ENCODE measurements at regions not wholly inside any gene's neighbourhood (a gene's known extent, or its start where the extent isn't known, plus 50 kb on each side); places are given as distances from the start of the nearest gene placed in this dataset.
"Not testable (repeated sequence)": the region's sequence is repeated elsewhere in the genome, so short reads cannot be mapped to it uniquely, and the experiment has no call there.

GRCh38 chr17:28256370-28256769, 62.6 kb upstream of the TMEM97 start:
- no peak for DNase-seq
- Histone ChIP-seq H3K9me3 (peaks cover 2% of the 10 kb centered on the region), H3K36me3 (ENCODE audit: low read depth) (no peaks in the 10 kb centered on the region), H3K4me3 (no peak overlapping the region), H3K4me1 (ENCODE audit: low read depth) (peaks cover 2% of the 10 kb centered on the region)
- TF ChIP-seq CTCF (IDR thresholded peaks at IDR 0.05) = no peak
- no peak for ATAC-seq
- intact Hi-C loops (cut with DNase I, micrococcal nuclease) = no loop called here

- H3K4me1 ChIP-seq (ENCODE audit: low read depth) = no peaks in the 10 kb centered on the region
- no peak for DNase-seq
- H3K4me3 ChIP-seq = no peak overlapping the region
- no peak for TF ChIP-seq CTCF (IDR thresholded peaks at IDR 0.05)
- no peak for ATAC-seq
- H3K36me3 ChIP-seq (ENCODE audit: low read depth) = no peaks in the 10 kb centered on the region
- intact Hi-C loops (cut with DNase I, micrococcal nuclease) = no loop called here
- peaks cover 7% of the 10 kb centered on the region for H3K9me3 ChIP-seq
Measured at GRCh38 chr17:28256881-28257280, 62.1 kb upstream of the TMEM97 start.

- ATAC-seq = peak; percentile 54
- no peak for TF ChIP-seq CTCF (IDR thresholded peaks at IDR 0.05)
- no peaks in the 10 kb centered on the region for H3K4me1 ChIP-seq (ENCODE audit: low read depth)
Measured at GRCh38 chr17:28258347-28258887, 60.6 kb upstream of the TMEM97 start.

GRCh38 chr17:28261219-28261618, 57.8 kb upstream of the TMEM97 start:
- DNase-seq = no peak

More at GRCh38 chr17:28258347-28258887, 60.6 kb upstream of the TMEM97 start:
- DNase-seq = peak in 1 of 3 donors; percentile 24
- intact Hi-C loops (cut with DNase I, micrococcal nuclease) = no loop called here
- Histone ChIP-seq H3K9me3 (peaks cover 22% of the 10 kb centered on the region), H3K36me3 (ENCODE audit: low read depth) (no peaks in the 10 kb centered on the region), H3K4me3 (no peak overlapping the region)

GRCh38 chr17:28262123-28262745, 56.8 kb upstream of the TMEM97 start:
- ATAC-seq; H3K36me3 ChIP-seq (ENCODE audit: low read depth); H3K4me3 ChIP-seq; intact Hi-C loops (cut with DNase I, micrococcal nuclease); H3K4me1 ChIP-seq (ENCODE audit: low read depth); DNase-seq: not testable (repeated sequence)
- peaks cover 22% of the 10 kb centered on the region for H3K9me3 ChIP-seq

More at GRCh38 chr17:28261219-28261618, 57.8 kb upstream of the TMEM97 start:
- Histone ChIP-seq H3K4me1 (ENCODE audit: low read depth) (no peaks in the 10 kb centered on the region), H3K36me3 (ENCODE audit: low read depth) (no peaks in the 10 kb centered on the region), H3K9me3 (peaks cover 22% of the 10 kb centered on the region), H3K4me3 (no peak overlapping the region)
- no peak for ATAC-seq
- intact Hi-C loops (cut with DNase I, micrococcal nuclease) = no loop called here
- TF ChIP-seq CTCF (IDR thresholded peaks at IDR 0.05) = no peak

GRCh38 chr17:28264902-28265548, 54.0 kb upstream of the TMEM97 start:
- H3K4me1 ChIP-seq (ENCODE audit: low read depth); H3K4me3 ChIP-seq; ATAC-seq; DNase-seq; intact Hi-C loops (cut with DNase I, micrococcal nuclease); H3K36me3 ChIP-seq (ENCODE audit: low read depth): not testable (repeated sequence)
- peaks cover 22% of the 10 kb centered on the region for H3K9me3 ChIP-seq

- ATAC-seq; H3K4me3 ChIP-seq; H3K36me3 ChIP-seq (ENCODE audit: low read depth); DNase-seq; intact Hi-C loops (cut with DNase I, micrococcal nuclease); H3K4me1 ChIP-seq (ENCODE audit: low read depth): not testable (repeated sequence)
- peaks cover 22% of the 10 kb centered on the region for H3K9me3 ChIP-seq
Measured at GRCh38 chr17:28265856-28266546, 53.0 kb upstream of the TMEM97 start.

- peaks cover 18% of the 10 kb centered on the region for H3K9me3 ChIP-seq
- H3K36me3 ChIP-seq (ENCODE audit: low read depth); H3K4me1 ChIP-seq (ENCODE audit: low read depth); H3K4me3 ChIP-seq; ATAC-seq; DNase-seq; intact Hi-C loops (cut with DNase I, micrococcal nuclease): not testable (repeated sequence)
Measured at GRCh38 chr17:28266547-28266920, 52.5 kb upstream of the TMEM97 start.

GRCh38 chr17:28266926-28267719, 51.9 kb upstream of the TMEM97 start:
- DNase-seq = not testable (repeated sequence)

More at GRCh38 chr17:28266926-28267719, 51.9 kb upstream of the TMEM97 start:
- H3K36me3 ChIP-seq (ENCODE audit: low read depth); ATAC-seq; H3K4me1 ChIP-seq (ENCODE audit: low read depth); intact Hi-C loops (cut with DNase I, micrococcal nuclease); H3K4me3 ChIP-seq: not testable (repeated sequence)
- H3K9me3 ChIP-seq = peaks cover 13% of the 10 kb centered on the region

Data from mucosa of descending colon (tissue), 3 donors.